ENCODE measurements at regions not wholly inside any gene's neighbourhood (a gene's known extent, or its start where the extent isn't known, plus 50 kb on each side); places are given as distances from the start of the nearest gene placed in this dataset.
A peak's percentile ranks its signal among the peaks of the same experiment; 100 is the strongest.

DNA sequence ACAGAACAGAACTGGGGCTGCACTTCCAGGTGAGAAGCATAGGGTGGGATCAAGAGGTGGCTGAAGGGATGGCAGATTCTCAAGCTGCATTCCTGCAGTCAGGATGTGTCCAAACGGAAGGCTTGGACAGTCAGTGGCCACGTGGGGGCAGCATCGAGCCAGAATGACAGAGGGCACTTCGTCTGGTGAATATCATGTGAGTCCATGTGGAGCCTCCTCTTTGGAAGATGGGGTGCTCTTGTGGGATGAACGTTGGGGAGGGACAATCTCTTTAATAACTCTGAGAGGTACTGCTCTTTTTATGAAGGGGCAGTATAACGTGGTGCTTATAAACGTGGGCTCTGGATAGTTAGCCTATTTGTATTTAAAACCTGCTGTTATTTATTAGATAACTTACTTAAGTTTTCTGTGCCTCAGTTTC, 154.9 kb upstream of the NAV2 start (continued):
- TF ChIP-seq, protein P1, sequence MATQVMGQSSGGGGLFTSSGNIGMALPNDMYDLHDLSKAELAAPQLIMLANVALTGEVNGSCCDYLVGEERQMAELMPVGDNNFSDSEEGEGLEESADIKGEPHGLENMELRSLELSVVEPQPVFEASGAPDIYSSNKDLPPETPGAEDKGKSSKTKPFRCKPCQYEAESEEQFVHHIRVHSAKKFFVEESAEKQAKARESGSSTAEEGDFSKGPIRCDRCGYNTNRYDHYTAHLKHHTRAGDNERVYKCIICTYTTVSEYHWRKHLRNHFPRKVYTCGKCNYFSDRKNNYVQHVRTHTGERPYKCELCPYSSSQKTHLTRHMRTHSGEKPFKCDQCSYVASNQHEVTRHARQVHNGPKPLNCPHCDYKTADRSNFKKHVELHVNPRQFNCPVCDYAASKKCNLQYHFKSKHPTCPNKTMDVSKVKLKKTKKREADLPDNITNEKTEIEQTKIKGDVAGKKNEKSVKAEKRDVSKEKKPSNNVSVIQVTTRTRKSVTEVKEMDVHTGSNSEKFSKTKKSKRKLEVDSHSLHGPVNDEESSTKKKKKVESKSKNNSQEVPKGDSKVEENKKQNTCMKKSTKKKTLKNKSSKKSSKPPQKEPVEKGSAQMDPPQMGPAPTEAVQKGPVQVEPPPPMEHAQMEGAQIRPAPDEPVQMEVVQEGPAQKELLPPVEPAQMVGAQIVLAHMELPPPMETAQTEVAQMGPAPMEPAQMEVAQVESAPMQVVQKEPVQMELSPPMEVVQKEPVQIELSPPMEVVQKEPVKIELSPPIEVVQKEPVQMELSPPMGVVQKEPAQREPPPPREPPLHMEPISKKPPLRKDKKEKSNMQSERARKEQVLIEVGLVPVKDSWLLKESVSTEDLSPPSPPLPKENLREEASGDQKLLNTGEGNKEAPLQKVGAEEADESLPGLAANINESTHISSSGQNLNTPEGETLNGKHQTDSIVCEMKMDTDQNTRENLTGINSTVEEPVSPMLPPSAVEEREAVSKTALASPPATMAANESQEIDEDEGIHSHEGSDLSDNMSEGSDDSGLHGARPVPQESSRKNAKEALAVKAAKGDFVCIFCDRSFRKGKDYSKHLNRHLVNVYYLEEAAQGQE (IDR thresholded peaks at IDR 0.05; ENCODE audit: borderline replicate concordance): peak; percentile 64; the same call in 1 of the 2 replicates
- TF ChIP-seq, protein P1 (CRISPR knock-in tag; IDR thresholded peaks at IDR 0.05; ENCODE audit: low read depth): no peak
- TF ChIP-seq CREM (IDR thresholded peaks at IDR 0.05; ENCODE audit: low read depth): 0 out of 2 replicates have a peak, but pooled peaks have one; percentile 25
- no peak for TF ChIP-seq ZNF146 (CRISPR knock-in tag; IDR thresholded peaks at IDR 0.05; ENCODE audit: unreplicated experiment)
- TF ChIP-seq SMAD1 (IDR thresholded peaks at IDR 0.05; ENCODE audit: low read depth, low read length, partially characterized antibody): no peak
- TF ChIP-seq TRIM24 (IDR thresholded peaks at IDR 0.05): no peak
- peak; percentile 77 for TF ChIP-seq SMC3 (conservative IDR thresholded peaks at IDR 0.05; ENCODE audit: insufficient read depth, low read depth, low read length)
- no peak for TF ChIP-seq ZBTB7A (IDR thresholded peaks at IDR 0.05; ENCODE audit: borderline replicate concordance, control insufficient read depth, low read depth, low read length)
- TF ChIP-seq STAG1 (CRISPR knock-in tag; IDR thresholded peaks at IDR 0.05; ENCODE audit: borderline replicate concordance): peak; percentile 64; the same call in 1 of the 2 replicates
- TF ChIP-seq, protein P2, sequence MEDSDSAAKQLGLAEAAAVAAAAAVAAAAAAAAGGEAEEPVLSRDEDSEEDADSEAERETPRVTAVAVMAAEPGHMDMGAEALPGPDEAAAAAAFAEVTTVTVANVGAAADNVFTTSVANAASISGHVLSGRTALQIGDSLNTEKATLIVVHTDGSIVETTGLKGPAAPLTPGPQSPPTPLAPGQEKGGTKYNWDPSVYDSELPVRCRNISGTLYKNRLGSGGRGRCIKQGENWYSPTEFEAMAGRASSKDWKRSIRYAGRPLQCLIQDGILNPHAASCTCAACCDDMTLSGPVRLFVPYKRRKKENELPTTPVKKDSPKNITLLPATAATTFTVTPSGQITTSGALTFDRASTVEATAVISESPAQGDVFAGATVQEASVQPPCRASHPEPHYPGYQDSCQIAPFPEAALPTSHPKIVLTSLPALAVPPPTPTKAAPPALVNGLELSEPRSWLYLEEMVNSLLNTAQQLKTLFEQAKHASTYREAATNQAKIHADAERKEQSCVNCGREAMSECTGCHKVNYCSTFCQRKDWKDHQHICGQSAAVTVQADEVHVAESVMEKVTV (CRISPR knock-in tag; IDR thresholded peaks at IDR 0.05): 0 out of 2 replicates have a peak, but pooled peaks have one; percentile 34
- TF ChIP-seq, protein P3, sequence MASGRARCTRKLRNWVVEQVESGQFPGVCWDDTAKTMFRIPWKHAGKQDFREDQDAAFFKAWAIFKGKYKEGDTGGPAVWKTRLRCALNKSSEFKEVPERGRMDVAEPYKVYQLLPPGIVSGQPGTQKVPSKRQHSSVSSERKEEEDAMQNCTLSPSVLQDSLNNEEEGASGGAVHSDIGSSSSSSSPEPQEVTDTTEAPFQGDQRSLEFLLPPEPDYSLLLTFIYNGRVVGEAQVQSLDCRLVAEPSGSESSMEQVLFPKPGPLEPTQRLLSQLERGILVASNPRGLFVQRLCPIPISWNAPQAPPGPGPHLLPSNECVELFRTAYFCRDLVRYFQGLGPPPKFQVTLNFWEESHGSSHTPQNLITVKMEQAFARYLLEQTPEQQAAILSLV (tag; IDR thresholded peaks at IDR 0.05): no peak
- TF ChIP-seq, protein P4, sequence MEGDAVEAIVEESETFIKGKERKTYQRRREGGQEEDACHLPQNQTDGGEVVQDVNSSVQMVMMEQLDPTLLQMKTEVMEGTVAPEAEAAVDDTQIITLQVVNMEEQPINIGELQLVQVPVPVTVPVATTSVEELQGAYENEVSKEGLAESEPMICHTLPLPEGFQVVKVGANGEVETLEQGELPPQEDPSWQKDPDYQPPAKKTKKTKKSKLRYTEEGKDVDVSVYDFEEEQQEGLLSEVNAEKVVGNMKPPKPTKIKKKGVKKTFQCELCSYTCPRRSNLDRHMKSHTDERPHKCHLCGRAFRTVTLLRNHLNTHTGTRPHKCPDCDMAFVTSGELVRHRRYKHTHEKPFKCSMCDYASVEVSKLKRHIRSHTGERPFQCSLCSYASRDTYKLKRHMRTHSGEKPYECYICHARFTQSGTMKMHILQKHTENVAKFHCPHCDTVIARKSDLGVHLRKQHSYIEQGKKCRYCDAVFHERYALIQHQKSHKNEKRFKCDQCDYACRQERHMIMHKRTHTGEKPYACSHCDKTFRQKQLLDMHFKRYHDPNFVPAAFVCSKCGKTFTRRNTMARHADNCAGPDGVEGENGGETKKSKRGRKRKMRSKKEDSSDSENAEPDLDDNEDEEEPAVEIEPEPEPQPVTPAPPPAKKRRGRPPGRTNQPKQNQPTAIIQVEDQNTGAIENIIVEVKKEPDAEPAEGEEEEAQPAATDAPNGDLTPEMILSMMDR (IDR thresholded peaks at IDR 0.05 in 2 of 3, conservative IDR thresholded peaks at IDR 0.05 in 1 of 3; ENCODE audit: insufficient read depth in 2 of 3, low read depth in 1 of 3, low read length in 3 of 3): peak; percentile 83 to 88 (median 85)
